Skeletal muscle cell (primary cell): ENCODE measurements at regions not wholly inside any gene's neighbourhood (a gene's known extent, or its start where the extent isn't known, plus 50 kb on each side); places are given as distances from the start of the nearest gene placed in this dataset.
"Not testable (repeated sequence)": the region's sequence is repeated elsewhere in the genome, so short reads cannot be mapped to it uniquely, and the experiment has no call there.

Experiments used
- DNase-seq: peaks from one replicate; pipeline ENCODE4 v3.0.0-alpha.2; 2010; ENCODE audit warnings: low read depth
- H3K4me3 ChIP-seq: 2 replicates; pipeline ENCODE4 v1.5.1; 2011; ENCODE audit warnings: low read depth, mild to moderate bottlenecking, control low read depth, low read length, moderate library complexity

DNA sequence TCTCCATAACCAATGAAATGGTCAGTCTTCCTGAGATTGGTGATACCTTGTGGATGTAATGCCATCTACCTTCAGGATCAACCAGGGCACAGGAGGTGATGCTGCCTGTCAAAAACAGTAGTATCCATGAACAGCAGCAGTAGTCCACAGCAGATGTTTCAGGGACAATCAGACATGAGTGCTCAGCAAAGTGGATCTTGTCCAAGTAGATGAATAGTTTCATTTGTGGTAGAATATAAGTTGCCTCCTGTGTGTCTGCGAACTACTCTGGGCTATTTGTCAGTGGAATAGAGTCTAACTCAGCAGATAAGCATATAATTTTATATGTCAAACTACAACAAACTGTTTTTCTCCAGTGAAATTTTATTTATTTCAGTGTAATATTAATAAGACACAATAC, 1860.1 kb upstream of the ACO1 start:
- DNase-seq = no peak
- no peak overlapping the region for H3K4me3 ChIP-seq

DNA sequence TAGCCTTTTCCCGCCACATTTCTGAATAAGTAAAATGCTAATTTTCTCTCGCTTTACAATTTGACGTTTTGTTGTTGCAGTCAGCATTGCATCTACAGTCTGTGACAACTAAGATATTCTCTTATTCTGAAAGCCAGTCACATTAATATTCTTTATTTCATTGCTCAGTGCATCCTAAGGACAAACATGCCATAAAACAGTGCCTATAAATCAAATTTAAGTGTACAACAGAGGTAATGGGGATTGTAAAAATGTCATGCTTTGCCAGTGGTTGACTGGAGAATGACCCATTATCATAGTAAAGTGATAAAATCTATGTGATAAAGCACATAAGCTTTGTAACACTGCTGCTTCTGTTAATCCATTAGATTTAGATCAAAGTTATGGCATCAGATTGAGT, 1850.0 kb upstream of the ACO1 start:
- no peak for DNase-seq
- H3K4me3 ChIP-seq = no peak overlapping the region

DNA sequence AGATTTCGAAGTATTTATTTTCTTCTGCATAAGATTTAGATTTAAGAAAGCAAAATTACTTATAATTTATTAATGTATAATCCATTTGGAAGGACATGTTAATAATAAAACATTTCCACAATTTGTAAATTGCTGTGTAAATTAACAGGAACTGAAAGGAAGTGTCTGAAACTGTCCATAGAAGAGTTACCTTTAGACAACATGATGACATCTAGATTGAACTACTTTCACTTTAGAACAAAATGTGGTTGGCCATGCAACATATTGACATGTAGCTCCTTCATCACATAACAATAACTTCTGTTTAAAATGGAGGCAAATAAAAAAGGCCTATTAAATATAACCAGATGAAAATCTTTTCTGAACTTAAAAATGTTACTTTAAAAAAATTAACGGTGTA, 1849.5 kb upstream of the ACO1 start:
- no peak for DNase-seq
- H3K4me3 ChIP-seq = no peak overlapping the region

DNA sequence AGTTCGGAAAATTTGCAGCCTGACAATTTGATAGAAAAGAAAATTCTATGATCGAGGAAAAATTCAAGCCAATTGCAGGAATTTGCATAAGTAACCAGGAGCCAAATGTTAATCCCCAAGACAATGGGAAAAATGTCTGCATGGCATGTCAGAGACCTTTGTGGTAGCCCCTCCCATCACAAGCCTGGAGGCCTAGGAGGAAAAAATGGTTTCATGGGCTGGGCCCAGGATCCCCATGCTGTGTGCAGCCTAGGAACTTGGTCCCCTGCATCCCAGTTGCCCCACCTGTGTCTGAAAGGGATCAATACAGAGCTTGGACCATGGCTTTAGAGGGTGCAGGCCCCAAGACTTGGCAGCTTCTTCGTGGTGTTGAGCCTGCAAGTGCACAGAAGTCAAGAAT, 1847.9 kb upstream of the ACO1 start:
- no peak for DNase-seq
- H3K4me3 ChIP-seq = no peak overlapping the region

DNA sequence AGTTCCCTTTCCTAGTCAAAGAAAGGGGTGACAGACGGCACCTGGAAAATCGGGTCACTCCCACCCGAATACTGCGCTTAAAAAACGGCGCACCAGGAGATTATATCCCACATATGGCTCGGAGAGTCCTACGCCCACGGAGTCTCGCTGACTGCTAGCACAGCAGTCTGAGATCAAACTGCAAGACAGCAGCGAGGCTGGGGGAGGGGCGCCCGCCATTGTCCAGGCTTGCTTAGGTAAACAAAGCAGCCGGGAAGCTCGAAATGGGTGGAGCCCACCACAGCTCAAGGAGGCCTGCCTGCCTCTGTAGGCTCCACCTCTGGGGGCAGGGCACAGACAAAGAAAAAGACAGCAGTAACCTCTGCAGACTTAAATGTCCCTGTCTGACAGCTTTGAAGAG, 1844.7 kb upstream of the ACO1 start:
- not testable (repeated sequence) for DNase-seq, H3K4me3 ChIP-seq

DNA sequence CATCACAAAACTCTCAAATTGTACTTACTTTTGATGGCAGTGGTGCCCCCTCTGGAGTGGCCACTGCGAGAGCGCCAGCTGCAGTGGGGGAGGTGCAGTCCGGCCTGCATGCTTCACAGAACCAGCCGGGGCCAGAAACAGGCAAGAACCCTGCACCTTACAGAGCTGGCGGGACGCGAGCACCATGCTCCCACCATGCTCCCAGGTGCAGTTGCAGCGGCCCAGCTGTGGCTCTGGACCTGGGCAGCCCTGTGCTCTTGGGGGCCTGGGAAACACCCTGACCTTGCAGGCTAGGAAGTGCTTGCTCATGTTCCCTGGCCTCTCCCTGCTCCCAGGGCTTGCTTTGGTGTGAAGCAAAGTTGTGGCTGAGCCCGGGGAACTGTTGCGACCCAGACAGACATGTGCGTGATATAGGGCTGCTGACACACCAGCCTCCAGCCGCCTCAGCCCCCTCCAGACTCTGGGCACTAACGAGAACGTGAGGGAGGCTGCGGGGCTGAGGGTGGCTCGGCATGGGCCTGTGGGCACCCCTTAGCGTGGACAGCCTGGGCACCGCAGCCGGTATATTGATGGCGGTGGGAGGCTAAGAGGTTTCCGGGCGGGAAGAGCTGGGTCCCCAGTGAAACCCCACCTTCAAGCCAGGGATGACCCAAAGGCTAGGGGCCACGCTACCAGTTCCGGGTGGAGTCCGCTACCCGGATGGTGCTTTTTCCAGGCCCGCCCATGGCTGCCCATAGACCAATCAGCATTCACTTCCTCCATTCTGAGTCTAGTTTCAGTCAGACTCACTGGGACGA, 1809.9 kb upstream of the ACO1 start:
- H3K4me3 ChIP-seq = no peak overlapping the region
- no peak for DNase-seq

DNA sequence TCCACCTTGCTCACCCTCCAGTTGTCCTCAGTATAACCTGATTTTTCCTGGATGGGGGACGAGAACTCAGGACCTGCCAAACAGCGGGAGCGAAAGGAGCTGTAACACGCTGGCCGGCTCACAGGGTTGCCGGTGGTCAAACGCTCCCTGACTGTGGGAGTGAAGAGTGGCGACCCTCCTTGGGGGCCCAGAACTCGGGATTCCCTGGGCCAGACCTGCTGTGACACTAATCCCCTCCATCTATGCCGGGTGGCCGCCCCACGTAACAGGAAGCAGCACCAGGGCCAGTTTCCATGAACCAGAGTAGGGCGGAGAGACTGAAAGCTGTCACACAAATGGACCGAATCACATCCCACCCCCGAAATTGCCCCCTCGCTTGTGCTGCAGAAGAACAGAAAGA, 1809.2 kb upstream of the ACO1 start:
- no peak for DNase-seq
- H3K4me3 ChIP-seq = no peak overlapping the region

DNA sequence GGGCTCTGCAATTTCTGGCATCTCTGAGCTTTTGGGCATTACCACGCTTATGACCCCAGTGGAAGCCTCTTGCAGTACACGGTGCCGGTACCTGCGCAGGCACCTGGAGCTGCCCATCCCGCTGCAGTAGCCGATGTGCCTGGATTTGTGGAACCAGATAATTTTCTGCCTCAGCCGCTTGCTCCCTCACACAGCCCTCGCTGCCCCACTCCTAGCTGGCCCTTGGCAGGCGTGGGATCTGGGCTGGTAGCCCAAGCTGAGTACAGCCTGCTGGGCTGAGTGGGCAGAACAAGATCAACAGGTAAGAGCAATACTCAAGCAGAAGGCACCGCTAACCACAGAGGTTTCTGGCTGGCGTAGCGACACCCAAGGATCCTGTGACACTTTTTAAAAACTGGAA, 1808.8 kb upstream of the ACO1 start:
- no peak overlapping the region for H3K4me3 ChIP-seq
- DNase-seq = no peak

DNA sequence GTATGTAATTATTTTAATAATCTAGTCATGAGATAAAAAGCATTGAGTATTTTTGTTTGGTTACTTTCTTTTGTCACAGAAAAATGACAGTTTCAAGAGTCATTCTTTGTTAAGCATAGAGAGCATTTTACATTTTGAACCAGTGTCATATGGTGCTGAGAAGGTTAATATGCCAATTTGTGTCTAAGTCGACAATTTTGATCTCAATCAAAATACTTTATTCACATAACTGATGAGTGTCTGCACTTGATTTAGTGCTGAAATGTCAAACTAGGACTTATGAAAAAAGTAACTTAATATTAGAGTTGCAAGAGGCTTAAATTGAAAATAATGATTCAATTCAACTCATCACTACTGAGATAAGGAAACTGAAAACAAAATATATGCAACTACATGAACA, 1804.6 kb upstream of the ACO1 start:
- H3K4me3 ChIP-seq = no peak overlapping the region
- no peak for DNase-seq

DNA sequence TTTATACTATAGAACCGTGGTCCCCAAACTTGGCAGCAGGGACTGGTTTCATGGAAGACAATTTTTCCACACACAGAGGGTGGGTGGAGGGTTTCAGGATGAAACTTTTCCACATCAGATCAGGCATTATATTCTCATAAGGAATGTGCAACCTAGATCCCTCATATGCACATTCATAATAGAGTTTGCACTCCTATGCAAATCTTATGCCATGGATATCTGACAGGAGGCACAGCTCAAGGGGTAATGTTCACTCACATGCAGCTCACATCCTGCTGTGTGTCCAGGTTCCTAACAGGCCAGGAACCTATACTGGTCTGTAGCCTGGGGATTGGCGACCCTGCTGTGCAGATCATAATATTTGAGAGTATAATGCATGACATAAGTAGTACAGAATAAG, 1802.2 kb upstream of the ACO1 start:
- H3K4me3 ChIP-seq = no peak overlapping the region
- DNase-seq = no peak

DNA sequence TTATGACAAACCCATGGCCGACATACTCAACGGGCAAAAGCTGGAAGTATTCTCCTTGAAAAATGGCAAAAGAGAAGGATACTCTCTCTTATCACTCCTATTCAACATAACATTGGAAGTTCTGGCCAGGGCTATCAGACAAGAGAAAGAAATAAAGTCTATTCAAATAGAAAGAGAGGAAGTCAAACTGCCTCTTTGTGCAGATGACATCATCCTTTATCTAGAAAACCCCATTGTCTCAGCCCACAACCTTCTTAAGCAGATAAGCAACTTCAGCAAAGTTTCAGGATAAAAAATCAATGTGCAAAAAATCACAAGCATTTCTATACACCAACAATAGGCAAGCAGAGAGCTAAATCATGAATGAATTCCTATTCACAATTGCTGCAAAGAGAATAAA, 1799.9 kb upstream of the ACO1 start:
- no peak for DNase-seq
- H3K4me3 ChIP-seq = no peak overlapping the region

DNA sequence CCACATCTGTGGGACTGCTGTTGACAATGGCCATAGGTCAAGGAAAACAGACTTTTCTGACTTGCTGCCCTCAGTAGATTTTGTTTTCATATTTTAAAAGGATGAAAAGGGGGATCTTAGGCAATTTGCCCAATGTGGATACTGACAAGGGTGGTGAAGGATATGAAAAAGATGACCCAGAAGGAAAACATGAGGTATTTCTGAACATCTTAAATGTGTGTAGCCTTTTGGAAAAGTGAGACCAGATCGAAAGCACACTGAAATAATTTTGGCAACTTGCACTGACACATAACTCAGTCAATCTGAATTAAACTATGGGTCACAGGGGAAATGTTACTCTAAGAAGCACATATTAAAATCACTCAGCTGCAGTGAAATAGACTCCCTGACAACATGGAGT, 1793.0 kb upstream of the ACO1 start:
- no peak for DNase-seq
- no peak overlapping the region for H3K4me3 ChIP-seq

DNA sequence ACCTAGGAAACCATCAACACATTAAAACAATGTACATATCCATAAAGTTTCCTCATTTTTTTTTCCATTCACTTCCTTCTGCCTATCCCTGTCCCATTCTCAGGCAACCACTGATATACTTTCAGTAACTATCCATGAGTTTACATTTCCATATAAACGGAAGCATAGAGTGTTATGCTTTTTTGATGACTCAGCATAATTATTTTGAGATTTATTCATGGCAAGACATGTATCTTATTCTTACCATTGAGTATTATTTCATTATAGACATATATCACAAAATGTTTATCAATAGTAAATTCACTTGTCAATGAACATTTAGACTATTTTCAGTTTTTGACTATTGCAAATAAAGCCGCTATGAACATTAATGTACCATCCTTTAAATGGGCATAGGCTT, 1786.8 kb upstream of the ACO1 start:
- DNase-seq = no peak
- no peak overlapping the region for H3K4me3 ChIP-seq

DNA sequence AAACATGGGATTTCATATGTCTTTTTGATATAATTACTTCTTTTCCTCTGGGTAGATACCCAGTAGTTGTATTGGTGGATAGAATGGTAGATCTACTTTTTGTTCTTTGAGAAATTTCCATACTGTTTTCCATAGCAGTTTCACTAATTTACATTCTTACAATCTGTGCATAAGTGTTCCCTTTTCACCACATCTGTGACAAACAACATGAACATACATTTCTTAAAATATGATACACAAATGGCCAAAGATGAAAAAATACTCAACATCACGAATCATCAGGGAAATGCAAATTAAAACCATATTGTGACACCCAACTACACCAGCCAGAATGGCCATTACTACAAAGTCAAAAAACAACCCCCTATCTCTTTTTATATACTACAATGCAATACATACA, 1778.5 kb upstream of the ACO1 start:
- DNase-seq = no peak
- no peak overlapping the region for H3K4me3 ChIP-seq

DNA sequence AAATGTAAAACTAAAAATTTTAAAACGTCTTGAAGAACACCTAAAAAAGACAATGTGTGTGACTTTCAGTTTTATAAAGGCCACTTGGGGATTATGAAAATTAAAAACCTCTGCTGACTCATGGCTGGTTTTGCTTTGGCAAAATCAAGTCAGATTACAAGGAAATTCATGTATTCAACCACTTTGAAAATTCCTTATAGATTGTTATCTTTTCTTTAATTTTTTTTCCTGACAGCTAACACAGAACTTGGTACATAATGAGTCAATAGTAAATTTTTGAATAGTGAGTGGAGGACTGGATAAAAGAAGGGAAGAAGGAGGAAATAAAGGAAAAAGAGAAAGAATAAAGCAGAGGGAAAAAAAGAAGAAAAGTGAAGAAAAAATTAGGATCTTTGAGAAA, 1774.7 kb upstream of the ACO1 start:
- H3K4me3 ChIP-seq = no peak overlapping the region
- DNase-seq = no peak

DNA sequence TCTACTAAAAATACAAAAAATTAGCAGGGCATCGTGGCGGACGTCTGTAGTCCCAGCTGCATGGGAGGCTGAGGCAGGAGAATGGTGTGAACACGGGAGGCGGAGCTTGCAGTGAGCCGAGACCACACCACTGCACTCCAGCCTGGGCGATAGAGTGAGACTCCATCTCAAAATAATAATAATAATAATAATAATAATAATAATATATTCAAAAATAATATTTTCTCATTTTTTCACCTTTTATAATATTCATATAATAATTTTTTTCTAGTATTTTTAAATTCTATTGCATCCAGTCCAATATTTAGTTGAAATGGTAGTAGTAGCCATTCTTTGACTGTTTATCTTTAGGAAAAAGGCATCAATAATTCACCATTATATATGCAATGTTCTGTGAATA, 1767.7 kb upstream of the ACO1 start:
- H3K4me3 ChIP-seq, DNase-seq: not testable (repeated sequence)

DNA sequence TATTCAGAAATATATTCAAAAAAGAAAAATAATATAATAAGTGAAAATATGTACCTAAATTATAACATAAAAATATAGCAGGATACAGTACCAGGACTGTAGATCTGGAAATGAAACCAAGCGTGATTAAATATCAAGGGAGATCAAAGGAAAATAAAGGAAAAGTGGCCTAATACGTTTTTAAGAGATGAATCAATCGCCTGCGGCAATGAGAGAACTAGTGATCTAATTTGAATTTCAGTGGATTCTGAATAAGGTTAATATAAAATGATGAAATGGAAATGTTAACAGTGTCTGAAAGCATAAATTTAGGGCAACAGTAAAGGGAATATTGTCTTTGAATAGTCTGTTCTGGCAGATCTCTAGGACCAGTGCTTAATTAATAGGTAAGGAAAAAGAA, 1761.9 kb upstream of the ACO1 start:
- DNase-seq = no peak
- H3K4me3 ChIP-seq = no peak overlapping the region

DNA sequence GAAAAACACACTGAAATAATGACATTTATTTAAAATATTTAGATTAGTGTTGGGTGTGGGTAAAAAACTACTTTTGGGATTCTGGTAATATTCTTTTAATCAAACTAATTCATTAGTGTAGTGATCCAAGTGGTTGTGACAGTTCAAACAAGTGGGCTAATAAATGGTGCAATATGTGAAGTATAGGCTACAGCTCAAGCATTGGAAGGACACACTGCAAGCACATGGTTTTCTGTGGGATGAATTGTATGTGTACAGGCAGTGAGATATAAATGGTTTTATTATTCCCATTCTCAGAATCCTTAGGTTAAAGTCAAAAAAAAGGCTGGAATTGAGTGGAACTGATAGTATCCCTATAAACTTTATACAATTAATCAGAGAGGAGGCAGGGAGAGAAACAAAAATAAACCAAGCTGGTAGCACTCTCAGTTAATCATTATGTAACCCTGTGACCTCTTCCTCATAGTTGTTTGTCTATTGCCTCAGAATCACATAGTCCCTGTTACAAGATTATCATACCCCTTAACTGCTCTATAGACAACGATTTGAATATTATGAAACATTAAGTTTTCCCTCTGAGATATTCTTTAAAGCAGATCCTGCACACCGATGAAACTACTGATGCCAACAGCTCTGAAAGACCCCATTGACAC, 1755.4 kb upstream of the ACO1 start:
- DNase-seq = no peak
- no peak overlapping the region for H3K4me3 ChIP-seq

DNA sequence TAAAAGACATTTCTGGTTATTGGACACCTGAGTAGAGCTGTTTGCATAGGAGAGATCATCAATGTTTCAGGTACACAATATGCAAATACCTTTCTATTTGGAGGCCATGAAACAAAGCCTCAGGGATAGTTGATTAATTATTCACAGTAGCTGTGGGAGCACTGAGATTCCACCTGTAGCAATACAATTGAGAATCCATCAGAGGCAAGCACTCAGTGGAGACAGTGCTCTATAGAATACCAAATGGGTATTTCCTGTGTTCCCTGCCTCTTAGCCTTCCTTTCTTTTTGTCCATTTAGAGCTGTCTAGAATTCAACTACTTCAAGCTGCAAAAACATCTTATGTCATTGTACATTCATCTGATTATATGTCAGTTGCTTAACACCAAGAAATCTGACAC, 1754.0 kb upstream of the ACO1 start:
- DNase-seq = no peak

DNA sequence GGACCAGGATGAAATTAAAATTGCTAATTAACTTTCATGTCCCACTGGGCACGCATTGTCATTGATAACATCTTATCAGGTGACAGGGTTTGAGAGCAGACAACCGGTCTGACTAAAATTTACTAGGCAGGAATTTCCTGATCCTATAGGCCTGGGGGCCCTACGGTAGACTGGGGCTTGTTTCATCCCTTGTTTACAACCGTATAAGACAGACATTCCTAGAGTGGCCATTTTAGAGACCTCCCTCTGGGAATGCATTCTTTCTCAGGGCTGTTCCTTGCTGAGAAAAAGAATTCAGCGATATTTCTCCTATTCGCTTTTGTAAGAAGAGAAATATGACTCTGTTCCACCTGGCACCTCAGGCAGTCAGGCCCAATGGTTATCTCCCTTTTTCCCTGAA, 1737.8 kb upstream of the ACO1 start:
- not testable (repeated sequence) for DNase-seq, H3K4me3 ChIP-seq

More for the DNA sequence above, 1754.0 kb upstream of the ACO1 start:
- no peak overlapping the region for H3K4me3 ChIP-seq

DNA sequence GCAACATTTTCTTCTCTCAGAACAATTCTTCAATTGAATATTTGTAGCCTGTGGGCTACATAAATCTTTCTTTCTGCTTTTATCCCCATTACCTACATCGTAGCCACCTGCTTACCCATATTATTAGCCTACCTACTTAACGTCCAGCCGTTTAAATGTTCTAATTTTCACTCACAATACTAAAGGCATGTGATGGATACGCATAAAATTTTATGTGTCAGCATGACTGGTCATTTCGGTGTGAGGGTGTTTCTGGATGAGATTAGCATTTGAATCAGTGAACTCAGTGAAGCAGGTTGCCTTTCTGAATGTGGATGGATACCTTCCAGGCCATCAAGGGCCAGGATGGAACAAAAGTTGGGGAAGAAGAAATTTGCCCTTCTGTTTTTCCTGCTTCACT, 1722.5 kb upstream of the ACO1 start:
- DNase-seq = no peak
- no peak overlapping the region for H3K4me3 ChIP-seq
